HEK293T (cell line): ENCODE measurements at regions not wholly inside any gene's neighbourhood (a gene's known extent, or its start where the extent isn't known, plus 50 kb on each side); places are given as distances from the start of the nearest gene placed in this dataset.

Experiments used
- ARNT ChIP-seq: fragments of 450-650 bp; IDR thresholded peaks from 2 replicates; pipeline ENCODE4 v1.6.1; 2017; ENCODE audit warnings: mild to moderate bottlenecking
- BHLHE40 ChIP-seq: fragments of 450-650 bp; IDR thresholded peaks from 2 replicates; pipeline ENCODE4 v1.6.1; 2016; ENCODE audit warnings: mild to moderate bottlenecking, moderate library complexity, borderline replicate concordance
- CTBP1 ChIP-seq: fragments of 450-650 bp; IDR thresholded peaks from 2 replicates; pipeline ENCODE4 v1.6.1; 2016; ENCODE audit warnings: borderline replicate concordance
- FOXA1 ChIP-seq: fragments of 450-650 bp; IDR thresholded peaks from 2 replicates; pipeline ENCODE4 v1.6.1; 2016; ENCODE audit warnings: mild to moderate bottlenecking
- FOXK2 ChIP-seq: fragments of 450-650 bp; IDR thresholded peaks from 2 replicates; pipeline ENCODE4 v1.6.1; 2016; ENCODE audit warnings: mild to moderate bottlenecking
- FOXM1 ChIP-seq: fragments of 450-650 bp; IDR thresholded peaks from 2 replicates; pipeline ENCODE4 v1.6.1; 2017; ENCODE audit warnings: mild to moderate bottlenecking, borderline replicate concordance
- HDGF ChIP-seq: fragments of 450-650 bp; IDR thresholded peaks from 2 replicates; pipeline ENCODE4 v1.6.1; 2017; ENCODE audit warnings: antibody characterized with exemption, borderline replicate concordance
- L3MBTL2 ChIP-seq: fragments of 450-650 bp; conservative IDR thresholded peaks from 2 replicates; pipeline ENCODE4 v1.6.1; 2016; ENCODE audit warnings: mild to moderate bottlenecking
- LEF1 ChIP-seq: fragments of 450-650 bp; IDR thresholded peaks from 2 replicates; pipeline ENCODE4 v1.6.1; 2017; ENCODE audit warnings: mild to moderate bottlenecking, borderline replicate concordance
- NFRKB ChIP-seq: fragments of 450-650 bp; IDR thresholded peaks from 2 replicates; pipeline ENCODE4 v1.6.1; 2016; ENCODE audit warnings: mild to moderate bottlenecking, moderate library complexity
- PKNOX1 ChIP-seq: fragments of 450-650 bp; IDR thresholded peaks from 2 replicates; pipeline ENCODE4 v1.6.1; 2016
- SP1 ChIP-seq: fragments of 450-650 bp; IDR thresholded peaks from 2 replicates; pipeline ENCODE4 v1.6.1; 2017
- SUZ12 ChIP-seq: fragments of 450-650 bp; IDR thresholded peaks from 2 replicates; pipeline ENCODE4 v1.6.1; 2016; ENCODE audit warnings: mild to moderate bottlenecking
- TARDBP ChIP-seq: fragments of 450-650 bp; IDR thresholded peaks from 2 replicates; pipeline ENCODE4 v1.6.1; 2016

- TF ChIP-seq TARDBP: no peak
- no peak for TF ChIP-seq CTBP1
- no peak for TF ChIP-seq HDGF
- no peak for TF ChIP-seq BHLHE40
- no peak for TF ChIP-seq LEF1
- no peak for TF ChIP-seq FOXM1
- no peak for TF ChIP-seq FOXA1
- no peak for TF ChIP-seq L3MBTL2
- no peak for TF ChIP-seq SP1
- TF ChIP-seq SUZ12: no peak
- no peak for TF ChIP-seq NFRKB
- TF ChIP-seq PKNOX1: no peak
- TF ChIP-seq FOXK2: no peak
- TF ChIP-seq ARNT: no peak
Measured at GRCh38 chr13:32838945-32839344, 177.3 kb upstream of the KL start.
